ENCODE measurements at regions not wholly inside any gene's neighbourhood (a gene's known extent, or its start where the extent isn't known, plus 50 kb on each side); places are given as distances from the start of the nearest gene placed in this dataset.

- H3K9me3 ChIP-seq: peaks cover 0 to 4% of the 10 kb centered on the region in 2 donors
- intact Hi-C loops (cut with DNase I; ENCODE audit: low total_unique reads): no loop called here
- TF ChIP-seq POLR2AphosphoS5 (IDR thresholded peaks at IDR 0.05) (no peak), POLR2A (IDR thresholded peaks at IDR 0.05) (no peak), EP300 (IDR thresholded peaks at IDR 0.05; ENCODE audit: low read depth) (no peak), CTCF (IDR thresholded peaks at IDR 0.05) (no peak)
- no peak overlapping the region for H3K27ac ChIP-seq
- no peaks in the 10 kb centered on the region for H3K27me3 ChIP-seq
- DNase-seq: no peak
- H3K4me3 ChIP-seq: no peak overlapping the region
- in situ Hi-C loops (cut with MboI; ENCODE audit: low pct_ligation_motif_present in 1 of 4, low pct_unique_long_range_greater_than_20kb in 1 of 4, low sequenced_read_pairs in 3 of 4): loop anchor here in 1 of 4 donors (25.0 kb wide), 1 partner anchor 105 kb away; no protein-coding TSS in a partner anchor
- H3K4me1 ChIP-seq: no peaks in the 10 kb centered on the region
- WGBS, 2 donors (ENCODE audit: low coverage in 1 of 2): 70 to 75% methylated on average over 1 of the region's 1 CpG
- H3K36me3 ChIP-seq: no peaks in the 10 kb centered on the region
Measured at GRCh38 chr9:82206946-82207345, 218.4 kb downstream of the SPATA31D1 start.

GRCh38 chr9:82208741-82209450, 220.3 kb downstream of the SPATA31D1 start:
- no peak for DNase-seq

GRCh38 chr9:82209797-82210470, 221.4 kb downstream of the SPATA31D1 start:
- intact Hi-C loops (cut with DNase I; ENCODE audit: low total_unique reads): no loop called here
- Histone ChIP-seq H3K4me3 (no peak overlapping the region), H3K9me3 (peaks cover 0 to 4% of the 10 kb centered on the region in 2 donors), H3K27ac (no peak overlapping the region), H3K27me3 (no peaks in the 10 kb centered on the region), H3K4me1 (no peaks in the 10 kb centered on the region), H3K36me3 (no peaks in the 10 kb centered on the region)
- in situ Hi-C loops (cut with MboI; ENCODE audit: low pct_ligation_motif_present in 1 of 4, low pct_unique_long_range_greater_than_20kb in 1 of 4, low sequenced_read_pairs in 3 of 4): loop anchor here in 1 of 4 donors (25.0 kb wide), 1 partner anchor 102 kb away; no protein-coding TSS in a partner anchor
- TF ChIP-seq POLR2A (IDR thresholded peaks at IDR 0.05): no peak
- TF ChIP-seq EP300 (IDR thresholded peaks at IDR 0.05; ENCODE audit: low read depth): no peak
- no peak for TF ChIP-seq CTCF (IDR thresholded peaks at IDR 0.05)
- TF ChIP-seq POLR2AphosphoS5 (IDR thresholded peaks at IDR 0.05): no peak
- 70% methylated on average over 1 of the region's 1 CpG; no CpG with 5 or more reads in 1 of the 2 donors for WGBS, 2 donors (ENCODE audit: low coverage in 1 of 2)
- no peak for DNase-seq

More at GRCh38 chr9:82208741-82209450, 220.3 kb downstream of the SPATA31D1 start:
- WGBS, 2 donors (ENCODE audit: low coverage in 1 of 2): 82 to 100% methylated on average over 2 of the region's 2 CpGs
- peaks cover 0 to 4% of the 10 kb centered on the region in 2 donors for H3K9me3 ChIP-seq
- no peak overlapping the region for H3K4me3 ChIP-seq
- no peaks in the 10 kb centered on the region for H3K4me1 ChIP-seq
- H3K27me3 ChIP-seq: no peaks in the 10 kb centered on the region
- intact Hi-C loops (cut with DNase I; ENCODE audit: low total_unique reads) (no loop called here), in situ Hi-C loops (cut with MboI; ENCODE audit: low pct_ligation_motif_present in 1 of 4, low pct_unique_long_range_greater_than_20kb in 1 of 4, low sequenced_read_pairs in 3 of 4) (loop anchor here in 1 of 4 donors (25.0 kb wide), 1 partner anchor 103 kb away; no protein-coding TSS in a partner anchor)
- no peak for TF ChIP-seq POLR2AphosphoS5 (IDR thresholded peaks at IDR 0.05)
- H3K36me3 ChIP-seq: no peaks in the 10 kb centered on the region
- no peak overlapping the region for H3K27ac ChIP-seq

- H3K9me3 ChIP-seq: peaks cover 0 to 4% of the 10 kb centered on the region in 2 donors
- WGBS, 2 donors (ENCODE audit: low coverage in 1 of 2): 85% methylated on average over 1 of the region's 1 CpG; no CpG with 5 or more reads in 1 of the 2 donors
- H3K27me3 ChIP-seq: no peaks in the 10 kb centered on the region
- in situ Hi-C loops (cut with MboI; ENCODE audit: low pct_ligation_motif_present in 1 of 4, low pct_unique_long_range_greater_than_20kb in 1 of 4, low sequenced_read_pairs in 3 of 4) (loop anchor here in 1 of 4 donors (25.0 kb wide), 1 partner anchor 99 kb away; no protein-coding TSS in a partner anchor), intact Hi-C loops (cut with DNase I; ENCODE audit: low total_unique reads) (no loop called here)
- no peak for DNase-seq
- H3K36me3 ChIP-seq: no peaks in the 10 kb centered on the region
- no peak overlapping the region for H3K4me3 ChIP-seq
- no peaks in the 10 kb centered on the region for H3K4me1 ChIP-seq
- TF ChIP-seq CTCF (IDR thresholded peaks at IDR 0.05): no peak
- no peak for TF ChIP-seq POLR2A (IDR thresholded peaks at IDR 0.05)
- no peak for TF ChIP-seq EP300 (IDR thresholded peaks at IDR 0.05; ENCODE audit: low read depth)
- TF ChIP-seq POLR2AphosphoS5 (IDR thresholded peaks at IDR 0.05): no peak
- H3K27ac ChIP-seq: no peak overlapping the region
Measured at GRCh38 chr9:82212885-82213284, 224.3 kb downstream of the SPATA31D1 start.

All from transverse colon (tissue), 4 donors.